NCI-H2196 (cell line): ENCODE measurements at regions not wholly inside any gene's neighbourhood (a gene's known extent, or its start where the extent isn't known, plus 50 kb on each side); places are given as distances from the start of the nearest gene placed in this dataset.
"Not testable (repeated sequence)": the region's sequence is repeated elsewhere in the genome, so short reads cannot be mapped to it uniquely, and the experiment has no call there.

Experiments
- DNase-seq: peaks from one replicate; lab custom pipeline; 2025; ENCODE audit not compliant: unreplicated experiment; lab: John Stamatoyannopoulos, UW

- DNase-seq: no peak
Measured at GRCh38 chr18:43936176-43936575, 658.9 kb upstream of the SYT4 start.

- DNase-seq: no peak
Measured at GRCh38 chr18:43949291-43949690, 672.0 kb upstream of the SYT4 start.

GRCh38 chr18:43950062-43950461 lies 672.8 kb upstream of the SYT4 start:
- no peak for DNase-seq

- no peak for DNase-seq
Measured at GRCh38 chr18:43952398-43952797, 675.1 kb upstream of the SYT4 start.

- no peak for DNase-seq
Measured at GRCh38 chr18:43961722-43962121, 684.4 kb upstream of the SYT4 start.

GRCh38 chr18:43964666-43965065 lies 687.4 kb upstream of the SYT4 start:
- no peak for DNase-seq

- DNase-seq: no peak
Measured at GRCh38 chr18:43965691-43966090, 688.4 kb upstream of the SYT4 start.

GRCh38 chr18:43970656-43971055 lies 693.4 kb upstream of the SYT4 start:
- DNase-seq: no peak

GRCh38 chr18:43978174-43978573 lies 700.9 kb upstream of the SYT4 start:
- no peak for DNase-seq

GRCh38 chr18:43982582-43982981 lies 698.1 kb upstream of the SETBP1 start:
- DNase-seq: no peak

- not testable (repeated sequence) for DNase-seq
Measured at GRCh38 chr18:43987061-43987460, 693.6 kb upstream of the SETBP1 start.

GRCh38 chr18:43992741-43993140 lies 687.9 kb upstream of the SETBP1 start:
- DNase-seq: no peak

- DNase-seq: no peak
Measured at GRCh38 chr18:43994381-43994780, 686.3 kb upstream of the SETBP1 start.

GRCh38 chr18:44013871-44014270 lies 666.8 kb upstream of the SETBP1 start:
- DNase-seq: no peak

GRCh38 chr18:44025421-44025820 lies 655.3 kb upstream of the SETBP1 start:
- no peak for DNase-seq

GRCh38 chr18:44028109-44028508 lies 652.6 kb upstream of the SETBP1 start:
- DNase-seq: no peak

GRCh38 chr18:44031063-44031462 lies 649.6 kb upstream of the SETBP1 start:
- no peak for DNase-seq

- no peak for DNase-seq
Measured at GRCh38 chr18:44033144-44033701, 647.5 kb upstream of the SETBP1 start.

- no peak for DNase-seq
Measured at GRCh38 chr18:44035554-44035953, 645.1 kb upstream of the SETBP1 start.

- DNase-seq: no peak
Measured at GRCh38 chr18:44036501-44036900, 644.2 kb upstream of the SETBP1 start.

- no peak for DNase-seq
Measured at GRCh38 chr18:44039216-44039615, 641.5 kb upstream of the SETBP1 start.

- no peak for DNase-seq
Measured at GRCh38 chr18:44039826-44040225, 640.9 kb upstream of the SETBP1 start.

- DNase-seq: no peak
Measured at GRCh38 chr18:44041553-44041952, 639.1 kb upstream of the SETBP1 start.

- no peak for DNase-seq
Measured at GRCh38 chr18:44041961-44042360, 638.7 kb upstream of the SETBP1 start.
